NCI-H82 treated with DMSO at 0.1 percent for 48 hours (cell line): ENCODE measurements at regions not wholly inside any gene's neighbourhood (a gene's known extent, or its start where the extent isn't known, plus 50 kb on each side); places are given as distances from the start of the nearest gene placed in this dataset.
"Not testable (repeated sequence)": the region's sequence is repeated elsewhere in the genome, so short reads cannot be mapped to it uniquely, and the experiment has no call there.

ENCODE experiments used
- DNase-seq: peaks from one replicate; lab custom pipeline; 2025; ENCODE audit not compliant: unreplicated experiment; lab: John Stamatoyannopoulos, UW

DNA sequence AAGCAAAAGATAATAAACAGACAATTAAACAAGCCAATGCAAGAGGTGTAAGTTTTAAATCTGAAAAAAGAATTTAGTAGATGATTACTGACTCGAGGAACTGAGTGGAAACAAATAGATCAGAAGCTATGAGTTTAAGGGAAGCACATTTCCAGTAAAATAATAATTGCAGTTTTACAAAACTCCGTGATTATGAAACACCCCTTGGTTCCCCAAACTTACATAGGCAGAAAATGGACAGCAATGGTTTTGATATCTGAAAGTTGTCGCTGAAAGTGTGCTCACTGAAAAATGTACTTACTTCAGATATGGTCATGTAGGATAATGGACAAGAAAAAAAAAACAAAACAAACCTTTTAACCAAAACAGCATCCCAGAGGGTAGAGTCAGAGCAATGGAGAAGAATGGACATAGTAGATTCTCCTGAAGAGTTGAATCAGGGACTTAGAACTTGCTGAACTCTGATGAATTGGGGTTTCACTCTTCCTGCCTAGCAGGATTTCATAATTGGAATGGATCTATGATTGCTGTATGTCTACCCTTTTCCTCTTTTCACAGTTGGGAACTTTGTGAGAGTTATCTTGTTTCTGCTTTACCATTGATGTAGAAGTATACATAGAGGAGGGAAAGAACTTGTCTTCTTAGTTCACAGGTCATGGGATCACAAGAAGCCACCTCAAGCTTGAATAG is 305.6 kb upstream of the ZEB2 start:
- no peak for DNase-seq

DNA sequence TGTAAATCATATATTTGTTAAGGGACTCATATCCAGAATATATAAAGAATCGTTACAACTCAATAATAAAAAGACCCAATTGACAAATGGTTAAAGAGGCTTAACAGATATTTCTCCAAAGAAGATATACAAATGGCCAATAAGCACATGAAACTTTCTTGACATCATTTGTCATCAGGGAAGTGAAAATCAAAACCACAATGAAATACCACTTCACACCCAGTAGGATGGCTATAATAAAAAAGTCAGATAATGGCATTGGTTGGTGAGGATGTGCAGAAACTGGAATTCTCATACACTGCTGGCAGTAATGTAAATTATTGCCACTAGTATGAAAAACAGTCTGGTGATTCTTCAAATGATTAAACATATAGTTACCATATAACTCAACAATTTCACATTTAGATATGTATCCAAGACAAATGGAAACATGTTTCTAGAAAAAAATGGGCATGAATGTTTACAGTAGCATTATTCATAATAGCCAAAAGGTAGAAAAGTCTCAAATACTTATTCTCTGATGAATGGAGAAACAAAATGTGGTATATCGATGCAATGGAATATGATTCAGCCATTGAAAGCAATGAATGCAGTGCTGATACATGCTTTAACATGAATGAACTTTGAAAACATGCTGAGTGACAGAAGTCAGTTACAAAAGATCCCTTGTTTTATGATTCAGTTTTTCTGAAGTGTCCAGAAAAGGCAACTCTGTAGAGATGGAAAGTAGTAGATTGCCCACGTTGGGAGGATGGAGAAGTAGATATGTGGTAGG is 304.6 kb upstream of the ZEB2 start:
- DNase-seq, result no peak

DNA sequence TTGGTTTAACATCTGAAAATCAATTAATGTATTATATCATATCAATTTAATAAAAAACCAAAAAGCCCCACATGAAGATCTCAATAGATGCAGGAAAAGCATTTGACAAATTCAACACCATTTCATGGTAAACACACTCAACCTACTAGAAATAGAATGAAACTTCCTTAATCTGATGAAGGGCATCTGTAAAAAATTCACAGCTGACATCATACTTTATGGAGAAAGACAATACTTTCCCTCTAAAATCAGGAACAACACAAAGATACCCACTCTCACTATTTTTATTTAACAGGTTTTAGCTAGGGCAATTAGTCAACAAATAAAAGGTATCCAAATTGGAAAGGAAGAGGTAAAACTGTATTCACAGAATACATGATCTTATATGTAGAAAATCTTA is 303.0 kb upstream of the ZEB2 start:
- no peak for DNase-seq

DNA sequence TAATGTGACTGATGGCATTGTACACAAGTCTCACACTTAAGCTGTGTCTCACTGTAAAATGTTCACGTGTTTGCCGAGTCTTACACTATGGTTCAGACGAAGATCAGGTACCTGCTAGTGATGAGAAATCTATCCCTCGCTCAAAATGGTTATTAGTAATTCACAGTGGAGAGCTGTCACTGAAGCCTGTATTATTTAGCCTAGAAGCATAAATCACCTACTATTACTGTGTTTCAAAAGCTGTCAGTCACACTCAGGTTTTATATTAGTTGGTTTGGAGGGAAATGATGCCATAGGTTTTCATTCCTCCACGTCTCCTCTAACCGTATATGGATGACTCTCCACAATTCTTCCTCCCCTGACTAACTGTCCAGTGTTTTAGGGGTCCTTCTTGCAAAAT is 292.4 kb upstream of the ZEB2 start:
- no peak for DNase-seq

DNA sequence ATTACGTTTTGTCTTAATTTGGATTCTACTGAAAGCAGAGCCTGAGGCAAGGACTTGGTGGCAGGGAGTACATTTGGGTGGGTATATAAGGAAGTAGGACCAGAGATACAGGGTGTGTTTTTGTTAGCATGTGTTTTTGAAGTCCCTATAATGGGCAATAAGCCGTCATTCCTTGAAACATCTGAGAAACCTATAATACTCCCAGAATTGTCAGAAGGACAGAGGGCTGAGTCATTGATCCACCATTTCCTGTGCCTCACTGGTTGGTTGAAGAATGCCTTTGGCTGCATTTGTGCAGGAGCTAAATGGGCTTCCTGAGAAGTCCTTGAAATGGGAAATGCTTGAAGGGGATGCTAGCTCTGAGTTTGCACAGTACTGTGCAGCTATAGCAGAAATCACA is 281.8 kb upstream of the ZEB2 start:
- no peak for DNase-seq

DNA sequence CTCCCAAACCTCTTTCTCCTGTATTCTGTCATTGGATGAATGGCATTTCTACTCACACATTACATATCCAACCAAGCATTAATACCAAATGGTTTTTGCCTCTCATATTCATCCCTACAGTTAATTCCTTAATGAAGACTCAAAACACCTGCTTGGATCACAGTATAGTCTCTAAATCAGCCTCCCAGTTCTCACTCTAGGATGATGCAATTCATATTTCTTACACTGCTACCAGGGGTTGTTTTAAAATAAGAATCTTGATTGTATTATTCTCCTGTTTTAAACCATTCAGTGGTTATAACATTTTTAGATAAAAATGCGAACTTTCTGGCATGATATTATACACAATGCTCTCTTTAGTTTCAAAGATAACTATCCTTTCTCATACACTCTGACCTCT is 281.4 kb upstream of the ZEB2 start:
- no peak for DNase-seq

DNA sequence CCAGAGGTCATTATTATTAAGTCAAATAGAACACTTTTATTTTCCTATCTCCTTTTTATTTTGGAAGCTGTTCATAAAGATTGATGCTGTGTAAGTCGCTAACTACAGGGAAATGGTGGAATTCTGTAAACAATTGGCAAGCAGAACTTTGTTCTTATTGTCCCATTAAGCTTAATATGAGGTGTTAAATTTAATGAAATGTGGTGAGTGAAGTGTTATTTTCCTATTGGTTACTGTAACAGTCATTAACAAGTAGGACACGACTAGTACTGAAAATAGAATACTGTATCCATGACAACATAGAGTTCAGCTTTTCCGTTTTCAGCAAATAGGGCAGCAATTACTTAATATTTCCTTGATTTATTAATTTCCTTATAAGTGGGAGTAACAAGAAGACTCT is 279.1 kb upstream of the ZEB2 start:
- no peak for DNase-seq

DNA sequence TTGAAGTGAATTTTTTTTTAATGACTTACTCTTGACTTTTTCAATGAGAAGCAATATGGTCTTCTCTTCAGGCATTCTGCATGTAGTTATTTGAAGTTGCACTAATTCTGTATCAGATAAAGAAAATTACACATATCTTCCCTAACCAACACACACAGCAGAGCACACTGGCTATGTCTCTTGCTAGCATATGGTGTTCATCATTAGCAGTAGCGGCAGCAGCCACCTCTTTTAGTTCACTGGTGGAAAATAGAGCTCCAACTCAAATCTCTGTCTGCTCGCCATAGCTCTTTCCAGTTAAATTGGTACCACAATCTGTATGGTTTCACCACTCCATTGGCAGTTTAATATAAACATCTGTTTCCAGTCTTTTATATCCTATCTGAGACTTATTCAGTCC is 278.1 kb upstream of the ZEB2 start:
- no peak for DNase-seq

DNA sequence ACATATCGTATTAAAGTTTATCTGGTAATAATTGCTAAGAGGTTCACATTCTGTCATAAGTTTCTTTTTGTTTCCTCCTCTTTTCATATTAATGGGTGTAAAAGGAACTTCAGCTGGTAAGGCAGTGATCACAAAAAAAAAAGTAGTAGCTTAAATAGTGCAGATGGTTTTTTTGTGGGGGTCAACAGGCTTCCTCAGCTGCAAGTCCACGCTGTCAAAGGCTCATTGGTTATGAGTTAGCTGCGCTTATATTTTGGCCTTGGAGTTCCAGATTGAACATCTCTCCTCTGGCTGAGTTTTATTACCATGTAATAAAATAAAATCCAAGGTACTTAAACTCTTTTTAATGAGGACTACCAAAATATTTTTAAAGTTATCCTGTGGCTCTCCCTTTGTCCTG is 277.0 kb upstream of the ZEB2 start:
- no peak for DNase-seq

DNA sequence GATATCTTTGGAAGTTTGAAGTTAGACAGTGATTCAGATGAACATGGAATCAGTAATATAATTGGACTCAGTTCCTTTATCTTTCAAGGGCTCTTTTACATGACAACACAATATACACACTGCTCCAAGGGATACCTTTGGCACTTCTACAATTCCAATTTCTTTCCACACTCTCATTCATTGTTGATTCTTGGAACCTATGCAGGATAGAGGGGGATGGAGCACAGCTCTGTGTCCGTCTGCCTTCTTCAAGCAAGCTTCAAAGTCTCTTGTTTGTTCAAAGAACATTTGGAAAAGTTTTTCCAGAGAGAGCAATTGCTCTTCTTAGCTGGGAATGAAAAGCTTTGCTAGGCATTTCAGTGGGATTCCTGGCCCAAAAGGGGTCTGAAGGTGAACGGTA is 276.2 kb upstream of the ZEB2 start:
- DNase-seq, result no peak

DNA sequence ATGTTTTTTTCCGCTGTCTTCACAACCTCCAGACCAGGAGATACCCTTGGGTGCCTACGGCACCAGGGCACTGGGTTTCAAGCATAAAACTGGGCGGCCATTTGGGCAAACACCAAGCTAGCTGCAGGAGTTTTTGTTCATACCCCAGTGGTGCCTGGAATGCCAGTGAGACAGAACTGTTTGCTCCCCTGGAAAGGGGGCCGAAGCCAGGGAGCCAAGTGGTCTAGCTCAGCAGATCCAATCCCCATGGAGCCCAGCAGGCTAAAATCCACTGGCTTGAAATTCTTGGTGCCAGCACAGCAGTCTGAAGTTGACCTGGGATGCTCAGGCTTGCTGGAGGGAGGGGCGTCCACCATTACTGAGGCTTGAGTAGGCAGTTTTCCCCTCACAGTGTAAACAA is 265.3 kb upstream of the ZEB2 start:
- no peak for DNase-seq

DNA sequence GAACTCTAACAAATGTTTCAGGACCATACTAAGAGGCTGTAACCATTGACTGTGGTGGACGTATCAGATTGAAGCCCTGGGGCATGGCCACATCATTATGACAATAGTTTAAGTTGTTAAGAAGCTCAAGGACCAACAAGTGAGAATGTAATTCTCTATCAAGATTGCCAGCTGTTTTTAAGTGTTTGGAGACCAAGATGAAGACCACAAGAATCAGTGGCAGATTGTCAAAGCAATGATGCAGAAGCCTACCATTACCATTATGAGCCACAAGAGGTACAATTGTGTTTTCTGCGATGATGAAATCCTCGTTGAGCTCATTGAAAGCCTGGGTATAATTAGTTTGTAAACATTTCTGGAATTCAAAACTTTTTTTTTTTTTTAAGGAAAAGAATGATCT is 261.1 kb upstream of the ZEB2 start:
- no peak for DNase-seq

DNA sequence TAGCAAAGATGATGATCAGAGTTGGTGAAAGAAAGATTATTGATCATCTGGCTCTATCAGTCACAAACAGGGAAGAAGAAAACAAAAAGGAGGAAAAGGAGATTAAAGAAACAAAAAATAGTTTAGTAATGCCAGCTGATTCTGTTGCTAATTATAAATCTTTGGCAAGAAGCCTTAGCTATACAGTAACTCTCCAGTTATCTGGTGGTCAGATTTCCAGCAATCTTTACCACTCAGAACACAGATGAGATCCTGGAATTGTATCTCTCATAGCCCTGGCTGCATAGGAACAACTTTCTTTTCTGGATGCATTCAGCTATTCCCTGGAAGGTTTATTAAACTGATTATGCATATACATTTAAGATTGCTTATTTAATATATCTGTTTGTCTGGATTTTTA is 256.8 kb upstream of the ZEB2 start:
- no peak for DNase-seq

DNA sequence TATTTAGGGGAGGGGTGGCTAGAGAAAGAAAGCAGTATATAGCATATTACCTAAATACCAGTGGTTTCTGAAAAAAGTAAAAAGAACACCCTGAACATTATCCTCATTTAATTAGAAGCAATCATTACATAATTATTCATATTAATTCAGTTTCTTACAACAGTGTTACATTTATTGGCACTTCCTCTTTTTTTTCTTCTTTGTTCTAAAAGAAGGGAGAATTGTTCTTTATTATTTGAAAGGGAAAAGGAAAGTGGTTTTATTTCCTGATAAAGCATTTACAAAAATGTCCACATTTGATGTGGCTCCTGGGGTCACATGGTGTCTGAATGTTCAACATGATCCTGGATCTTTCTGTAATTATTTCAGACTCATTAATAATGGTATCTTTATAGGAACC is 254.9 kb upstream of the ZEB2 start:
- DNase-seq, result no peak

DNA sequence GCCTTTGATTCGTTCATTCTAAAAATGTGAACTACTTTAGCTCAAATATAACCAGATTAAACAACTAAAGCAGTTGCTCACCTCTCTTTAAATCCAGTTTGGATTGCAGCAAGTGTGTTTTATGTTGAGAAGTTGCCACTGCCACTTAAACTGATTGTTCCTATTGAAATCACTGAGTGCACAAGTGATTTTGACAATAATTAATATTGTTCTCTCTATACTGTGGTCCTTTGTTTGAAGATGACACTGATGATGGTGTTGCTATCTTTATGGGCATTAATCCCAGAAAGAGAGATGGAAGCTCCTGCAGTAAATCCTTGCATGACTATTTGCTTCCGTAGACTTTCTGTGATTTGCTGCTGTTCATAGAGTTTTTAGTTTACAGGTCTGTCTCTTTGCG is 251.4 kb upstream of the ZEB2 start:
- DNase-seq, result no peak

DNA sequence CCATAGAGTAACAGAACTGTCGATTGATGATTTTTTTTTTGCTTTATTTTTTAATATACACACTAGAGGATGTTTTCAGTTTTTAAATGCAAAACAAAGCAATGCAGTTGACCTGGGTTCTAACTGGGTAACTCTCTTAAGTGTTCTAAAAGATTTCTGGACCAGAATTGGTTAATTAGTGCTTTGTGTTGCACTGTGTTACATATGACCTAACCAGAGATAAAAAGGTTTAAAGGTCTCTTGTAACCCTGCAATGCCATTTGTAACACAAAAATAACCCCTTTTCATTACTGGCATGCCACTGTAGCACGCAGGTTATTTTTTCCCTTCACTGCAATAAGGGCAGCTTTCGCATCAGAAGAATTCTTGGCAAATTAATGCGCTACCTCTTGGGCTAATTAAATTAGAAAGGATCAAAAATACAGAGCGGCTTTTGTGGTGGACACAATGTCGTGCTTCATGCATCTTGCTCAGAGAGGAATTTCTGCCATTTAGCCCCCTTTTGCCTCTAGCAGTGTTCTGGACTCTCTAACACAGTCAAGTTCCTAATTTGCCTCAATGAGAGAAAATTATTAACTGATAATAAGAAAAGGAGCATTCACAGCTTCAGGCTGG is 250.8 kb upstream of the ZEB2 start:
- DNase-seq, result peak; percentile 3

DNA sequence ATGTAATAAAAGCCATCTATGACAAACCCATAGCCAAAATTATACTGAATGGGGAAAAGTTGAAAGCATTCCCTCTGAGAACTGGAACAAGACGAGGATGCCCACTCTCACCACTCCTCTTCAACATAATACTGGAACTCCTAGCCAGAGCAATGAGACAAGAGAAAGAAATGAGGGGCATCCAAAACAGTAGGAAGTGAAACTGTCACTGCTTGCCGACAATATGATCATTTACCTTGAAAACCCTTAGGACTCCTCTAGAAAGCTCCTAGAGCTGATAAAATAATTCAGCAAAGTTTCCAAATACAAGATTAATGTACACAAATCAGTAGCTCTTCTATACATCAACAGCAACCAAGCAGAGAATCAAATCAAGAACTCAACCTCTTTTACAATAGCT is 241.0 kb upstream of the ZEB2 start:
- not testable (repeated sequence) for DNase-seq

DNA sequence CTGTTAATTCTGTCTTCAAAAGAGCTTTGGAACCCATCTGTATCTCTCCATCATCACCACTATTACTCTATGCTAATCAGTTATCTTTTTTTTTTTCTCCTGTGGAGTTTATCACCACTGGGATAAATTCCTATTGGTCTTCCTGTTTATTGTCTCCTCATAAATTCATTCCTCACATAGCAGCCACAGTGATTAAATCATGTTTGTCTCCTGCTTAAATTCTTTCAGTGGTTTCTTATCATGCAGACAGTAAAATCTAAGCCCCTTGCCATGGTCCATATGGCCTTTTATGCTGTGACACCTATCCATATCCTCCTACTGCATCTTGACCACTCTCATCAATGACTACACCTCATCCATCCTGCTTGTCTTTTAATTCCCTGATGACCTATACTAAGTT is 239.8 kb upstream of the ZEB2 start:
- no peak for DNase-seq

DNA sequence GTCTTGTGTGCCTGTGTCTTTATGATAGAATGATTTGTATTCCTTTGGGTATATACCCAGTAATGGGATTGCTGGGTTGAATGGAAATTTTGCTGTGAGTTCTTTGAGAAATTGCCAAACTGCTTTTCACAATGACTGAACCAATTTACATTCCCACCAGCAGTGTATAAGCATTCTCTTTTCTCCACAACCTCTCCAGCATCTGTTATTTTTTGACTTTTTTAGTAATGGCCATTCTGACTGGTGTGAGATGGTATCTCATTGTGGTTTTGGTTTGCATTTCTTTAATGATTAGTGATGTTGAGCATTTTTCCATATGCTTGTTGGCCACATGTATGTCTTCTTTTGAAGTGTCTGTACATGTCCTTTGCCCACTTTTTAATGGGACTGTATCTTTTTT is 238.3 kb upstream of the ZEB2 start:
- not testable (repeated sequence) for DNase-seq

DNA sequence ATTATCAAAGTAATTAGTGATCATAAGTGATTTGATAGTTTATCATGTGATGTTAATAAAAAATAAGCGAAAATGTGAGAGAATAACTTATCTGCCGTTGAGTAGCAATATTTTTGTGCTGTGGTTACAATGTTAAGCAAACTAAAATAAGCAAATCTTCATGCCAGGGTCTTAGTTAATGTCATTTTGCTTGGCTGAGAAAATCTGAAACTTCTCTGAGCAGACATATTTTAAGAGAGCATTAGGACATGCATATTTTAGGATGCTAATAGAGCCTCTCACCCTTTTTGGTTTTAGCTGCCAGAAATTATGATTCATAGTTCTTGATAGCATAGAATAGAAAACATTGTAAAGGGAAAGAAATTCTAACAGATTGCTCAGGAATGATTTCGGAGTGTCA is 233.5 kb upstream of the ZEB2 start:
- no peak for DNase-seq

DNA sequence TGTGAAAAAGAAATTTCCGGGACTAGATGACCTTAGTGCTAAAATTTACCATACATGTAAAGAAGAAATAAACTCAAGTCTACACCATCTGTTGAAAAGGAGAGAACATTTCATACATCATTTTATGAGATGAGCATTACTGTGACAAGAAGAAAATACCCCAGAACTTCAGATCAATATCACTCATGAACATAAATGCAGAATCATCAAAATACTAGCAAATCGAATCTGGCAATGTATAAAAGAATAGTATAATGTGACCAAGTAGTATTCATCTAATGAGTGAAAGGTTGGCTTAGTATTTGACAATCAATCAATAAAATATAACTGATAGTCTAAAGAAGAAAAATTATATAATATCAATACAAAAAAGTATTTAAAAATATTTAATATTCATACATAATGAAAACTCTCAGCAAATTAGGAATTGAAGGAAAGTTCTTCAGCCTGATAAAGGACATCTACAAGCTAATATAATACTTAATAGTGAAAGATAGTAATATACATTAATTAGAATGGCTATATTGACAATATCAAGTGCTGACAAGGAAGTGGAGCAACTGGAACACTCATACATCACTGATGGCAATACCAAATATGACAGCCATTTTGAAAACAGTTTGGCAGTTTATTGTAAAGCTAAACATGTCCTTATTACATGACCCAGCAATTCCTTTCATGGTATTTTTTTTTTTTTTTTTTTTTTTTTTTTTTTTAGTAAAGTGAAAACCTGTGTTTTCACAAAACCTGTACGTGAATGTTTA is 231.4 kb upstream of the ZEB2 start:
- DNase-seq, result no peak

DNA sequence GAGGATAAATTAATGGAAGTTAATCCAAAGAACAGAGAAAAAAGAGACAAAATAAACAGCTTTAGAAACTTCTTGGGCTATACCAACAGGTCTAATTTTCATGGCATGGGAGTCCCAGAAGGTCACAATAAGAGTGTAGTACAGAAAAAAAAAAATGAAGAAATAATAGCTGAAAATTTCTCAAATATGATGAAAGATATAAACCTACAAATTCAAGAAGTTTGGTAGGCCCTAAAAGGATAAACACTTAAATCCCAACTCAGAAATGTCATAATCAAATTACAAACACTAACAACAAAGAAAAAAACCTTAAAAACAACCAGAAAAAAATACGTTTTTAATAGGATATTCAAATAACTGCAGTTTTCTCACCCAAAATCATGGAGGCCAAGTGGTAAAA is 229.3 kb upstream of the ZEB2 start:
- DNase-seq, result no peak
